ENCODE measurements at regions not wholly inside any gene's neighbourhood (a gene's known extent, or its start where the extent isn't known, plus 50 kb on each side); places are given as distances from the start of the nearest gene placed in this dataset.

DNA sequence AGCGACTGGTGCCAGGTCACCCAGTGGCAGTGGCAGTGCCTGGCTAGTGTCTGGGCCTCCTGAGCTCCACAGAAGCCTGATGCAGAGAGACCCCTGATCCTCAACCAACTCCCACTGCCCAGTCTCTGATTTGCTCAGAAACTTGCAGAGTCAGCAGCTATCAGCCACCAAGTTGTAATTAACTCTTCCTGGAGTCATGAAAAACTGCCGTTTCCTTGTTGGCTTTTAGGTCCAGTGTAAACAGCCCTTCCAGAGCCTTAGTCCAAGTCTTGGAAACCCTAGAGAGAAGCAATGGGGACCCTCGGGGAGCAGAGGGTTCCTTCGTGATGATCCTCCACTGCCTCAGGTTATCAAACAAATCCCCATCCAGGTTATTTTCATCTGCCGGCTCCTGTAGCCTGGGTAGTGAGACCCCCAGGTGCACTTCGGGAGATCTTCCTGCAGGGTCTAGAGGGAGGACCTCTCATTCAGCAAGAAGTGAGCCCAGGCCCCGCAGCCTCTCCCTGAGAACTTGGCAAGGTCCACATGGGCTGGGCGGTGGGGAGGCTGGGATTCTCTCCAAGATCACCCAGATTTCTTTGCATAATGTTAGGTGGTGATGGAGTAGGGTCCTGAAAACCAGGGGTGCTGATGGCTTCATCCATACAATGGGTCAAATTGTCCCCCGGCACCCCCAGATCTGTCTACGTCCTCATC, 137.7 kb upstream of the HDAC4 start:
- H3K4me1 Mint-ChIP-seq = peaks cover 0 to 11% of the 10 kb centered on the region in 2 donors
- ATAC-seq (no peak), DNase-seq (no peak)
- no peak overlapping the region for H3K4me3 Mint-ChIP-seq
- H3K27ac ChIP-seq (ENCODE audit: low read length) = no peak overlapping the region
- 87% methylated on average over 10 of the region's 10 CpGs for WGBS (ENCODE audit: insufficient coverage)
- no peak overlapping the region for H3K27ac Mint-ChIP-seq
- H3K36me3 ChIP-seq (ENCODE audit: control insufficient read depth, insufficient read depth, low read length) = no peaks in the 10 kb centered on the region
- peaks cover 7% of the 10 kb centered on the region for H3K9me3 ChIP-seq (ENCODE audit: control insufficient read depth, insufficient read depth, low read length)
- H3K27me3 Mint-ChIP-seq (ENCODE audit: low read depth in 2 of 2) = peaks cover 13 to 25% of the 10 kb centered on the region in 2 donors
- no peaks in the 10 kb centered on the region for H3K4me1 ChIP-seq (ENCODE audit: control insufficient read depth, insufficient read depth, low read length)
- H3K9me3 Mint-ChIP-seq = no peaks in the 10 kb centered on the region
- H3K36me3 Mint-ChIP-seq = no peaks in the 10 kb centered on the region
- H3K27me3 ChIP-seq (ENCODE audit: control insufficient read depth, insufficient read depth, low read length) = no peaks in the 10 kb centered on the region
- H3K4me3 ChIP-seq (ENCODE audit: low read length) = no peak overlapping the region
- TF ChIP-seq, protein P1, sequence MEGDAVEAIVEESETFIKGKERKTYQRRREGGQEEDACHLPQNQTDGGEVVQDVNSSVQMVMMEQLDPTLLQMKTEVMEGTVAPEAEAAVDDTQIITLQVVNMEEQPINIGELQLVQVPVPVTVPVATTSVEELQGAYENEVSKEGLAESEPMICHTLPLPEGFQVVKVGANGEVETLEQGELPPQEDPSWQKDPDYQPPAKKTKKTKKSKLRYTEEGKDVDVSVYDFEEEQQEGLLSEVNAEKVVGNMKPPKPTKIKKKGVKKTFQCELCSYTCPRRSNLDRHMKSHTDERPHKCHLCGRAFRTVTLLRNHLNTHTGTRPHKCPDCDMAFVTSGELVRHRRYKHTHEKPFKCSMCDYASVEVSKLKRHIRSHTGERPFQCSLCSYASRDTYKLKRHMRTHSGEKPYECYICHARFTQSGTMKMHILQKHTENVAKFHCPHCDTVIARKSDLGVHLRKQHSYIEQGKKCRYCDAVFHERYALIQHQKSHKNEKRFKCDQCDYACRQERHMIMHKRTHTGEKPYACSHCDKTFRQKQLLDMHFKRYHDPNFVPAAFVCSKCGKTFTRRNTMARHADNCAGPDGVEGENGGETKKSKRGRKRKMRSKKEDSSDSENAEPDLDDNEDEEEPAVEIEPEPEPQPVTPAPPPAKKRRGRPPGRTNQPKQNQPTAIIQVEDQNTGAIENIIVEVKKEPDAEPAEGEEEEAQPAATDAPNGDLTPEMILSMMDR (IDR thresholded peaks at IDR 0.05) = no peak
- intact Hi-C loops (cut with micrococcal nuclease) = no loop called here

DNA sequence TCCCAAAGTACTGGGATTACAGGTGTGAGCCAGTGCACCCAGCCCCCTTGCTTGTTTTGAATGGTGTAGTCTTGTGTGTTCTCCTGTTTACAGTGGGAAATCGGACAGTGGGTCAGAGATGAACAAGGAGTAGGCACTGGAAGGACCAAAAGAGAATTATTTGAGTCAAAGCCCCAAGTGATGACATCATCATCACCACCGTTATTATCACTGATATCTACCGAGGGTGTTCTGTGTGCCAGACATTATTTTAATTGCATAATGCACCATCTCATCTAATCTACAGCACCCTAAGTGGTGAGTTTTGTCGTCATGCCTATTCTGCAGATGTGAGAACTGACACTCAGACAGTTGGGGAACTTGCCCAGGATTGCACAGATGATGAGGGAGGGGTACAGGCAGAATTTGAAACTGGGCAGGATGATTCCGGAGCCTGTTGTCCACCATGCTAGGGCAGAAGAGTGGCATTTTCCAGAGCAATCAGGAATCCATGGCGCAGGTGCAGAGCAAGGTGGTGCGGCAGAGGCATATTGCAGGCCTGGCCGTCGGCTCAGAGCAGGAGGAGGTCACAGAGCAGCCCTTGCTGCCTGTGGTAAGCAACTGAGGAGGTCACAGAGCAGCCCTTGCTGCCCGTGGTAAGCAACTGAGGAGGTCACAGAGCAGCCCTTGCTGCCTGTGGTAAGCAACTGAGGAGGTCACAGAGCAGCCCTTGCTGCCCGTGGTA, 137.0 kb upstream of the HDAC4 start:
- WGBS (ENCODE audit: insufficient coverage) = 86% methylated on average over 11 of the region's 11 CpGs
- H3K4me1 Mint-ChIP-seq = peaks cover 0 to 12% of the 10 kb centered on the region in 2 donors
- H3K27me3 Mint-ChIP-seq (ENCODE audit: low read depth in 2 of 2) = peaks cover 13 to 23% of the 10 kb centered on the region in 2 donors
- TF ChIP-seq, protein P1 (IDR thresholded peaks at IDR 0.05) = no peak
- no peak overlapping the region for H3K4me3 Mint-ChIP-seq
- ATAC-seq (no peak), DNase-seq (no peak)
- Histone ChIP-seq H3K9me3 (ENCODE audit: control insufficient read depth, insufficient read depth, low read length) (peaks cover 7% of the 10 kb centered on the region), H3K27ac (ENCODE audit: low read length) (no peak overlapping the region), H3K4me3 (ENCODE audit: low read length) (no peak overlapping the region), H3K27me3 (ENCODE audit: control insufficient read depth, insufficient read depth, low read length) (no peaks in the 10 kb centered on the region), H3K36me3 (ENCODE audit: control insufficient read depth, insufficient read depth, low read length) (no peaks in the 10 kb centered on the region), H3K4me1 (ENCODE audit: control insufficient read depth, insufficient read depth, low read length) (no peaks in the 10 kb centered on the region)
- H3K27ac Mint-ChIP-seq = no peak overlapping the region
- H3K36me3 Mint-ChIP-seq = no peaks in the 10 kb centered on the region
- no peaks in the 10 kb centered on the region for H3K9me3 Mint-ChIP-seq
- intact Hi-C loops (cut with micrococcal nuclease) = no loop called here

DNA sequence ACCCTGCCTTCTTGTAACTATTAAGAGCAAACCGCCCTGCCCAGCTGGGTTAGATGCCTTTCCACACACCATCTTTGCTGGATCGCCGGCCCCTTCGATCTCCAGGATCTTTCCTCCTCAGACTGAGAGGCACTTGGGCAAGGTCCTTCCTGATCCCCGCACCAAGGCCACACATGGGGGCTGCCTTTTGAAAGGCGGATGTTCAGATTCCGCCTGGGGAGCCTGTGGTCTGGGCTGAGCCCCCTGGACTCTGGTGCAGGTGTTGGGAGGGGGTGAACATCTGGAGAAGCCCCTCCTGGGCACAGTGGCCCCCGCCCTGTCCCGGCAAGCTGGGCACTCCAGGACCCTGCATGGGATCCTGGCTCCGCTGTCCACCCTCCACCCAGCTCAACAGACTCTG, 135.4 kb upstream of the HDAC4 start:
- Mint-ChIP-seq H3K4me3 (no peak overlapping the region), H3K4me1 (peaks cover 0 to 12% of the 10 kb centered on the region in 2 donors), H3K9me3 (no peaks in the 10 kb centered on the region), H3K27me3 (ENCODE audit: low read depth in 2 of 2) (peaks cover 7 to 8% of the 10 kb centered on the region in 2 donors), H3K27ac (no peak overlapping the region), H3K36me3 (no peaks in the 10 kb centered on the region)
- 94% methylated on average over 10 of the region's 10 CpGs for WGBS (ENCODE audit: insufficient coverage)
- H3K36me3 ChIP-seq (ENCODE audit: control insufficient read depth, insufficient read depth, low read length) = no peaks in the 10 kb centered on the region
- H3K4me1 ChIP-seq (ENCODE audit: control insufficient read depth, insufficient read depth, low read length) = no peaks in the 10 kb centered on the region
- peaks cover 7% of the 10 kb centered on the region for H3K9me3 ChIP-seq (ENCODE audit: control insufficient read depth, insufficient read depth, low read length)
- no peak overlapping the region for H3K4me3 ChIP-seq (ENCODE audit: low read length)
- no peak for ATAC-seq
- H3K27ac ChIP-seq (ENCODE audit: low read length) = no peak overlapping the region
- no peak for DNase-seq
- H3K27me3 ChIP-seq (ENCODE audit: control insufficient read depth, insufficient read depth, low read length) = no peaks in the 10 kb centered on the region
- intact Hi-C loops (cut with micrococcal nuclease) = no loop called here
- TF ChIP-seq, protein P1 (IDR thresholded peaks at IDR 0.05) = no peak
